Smooth muscle cell (in vitro differentiated cells): ENCODE measurements at regions not wholly inside any gene's neighbourhood (a gene's known extent, or its start where the extent isn't known, plus 50 kb on each side); places are given as distances from the start of the nearest gene placed in this dataset.

Experiments used
- DNase-seq: peaks from one replicate; lab custom pipeline; 2025; ENCODE audit not compliant: unreplicated experiment; lab: John Stamatoyannopoulos, UW
- H2AFZ ChIP-seq: fragments of 200-600 bp; sonication (generic); 2 replicates; pipeline ENCODE4 v1.6.0; 2016; ENCODE audit warnings: antibody characterized with exemption, low read depth, mild to moderate bottlenecking
- H3F3A ChIP-seq: fragments of 200-600 bp; sonication (generic); 2 replicates; pipeline ENCODE4 v1.6.0; 2017; ENCODE audit warnings: antibody characterized with exemption, low read depth
- H3K27ac ChIP-seq: fragments of 200-600 bp; sonication (generic); 2 replicates; pipeline ENCODE4 v1.5.1; 2016; ENCODE audit warnings: low read depth, mild to moderate bottlenecking
- H3K27me3 ChIP-seq: fragments of 200-600 bp; sonication (generic); 2 replicates; pipeline ENCODE4 v1.6.1; 2016; ENCODE audit warnings: low read depth, mild to moderate bottlenecking
- H3K36me3 ChIP-seq: fragments of 200-600 bp; sonication (generic); 2 replicates; pipeline ENCODE4 v1.5.1; 2016; ENCODE audit warnings: low read depth
- H3K4me1 ChIP-seq: fragments of 200-600 bp; sonication (generic); 2 replicates; pipeline ENCODE4 v1.5.1; 2016; ENCODE audit warnings: low read depth
- H3K4me2 ChIP-seq: fragments of 200-600 bp; sonication (generic); 2 replicates; pipeline ENCODE4 v1.6.0; 2016; ENCODE audit warnings: mild to moderate bottlenecking
- H3K4me3 ChIP-seq: fragments of 200-600 bp; sonication (generic); 2 replicates; pipeline ENCODE4 v1.5.1; 2016; ENCODE audit warnings: mild to moderate bottlenecking
- H3K79me2 ChIP-seq: fragments of 200-600 bp; sonication (generic); 2 replicates; pipeline ENCODE4 v1.6.0; 2016; ENCODE audit warnings: low read depth, mild to moderate bottlenecking
- H3K9ac ChIP-seq: fragments of 200-600 bp; sonication (generic); 2 replicates; pipeline ENCODE4 v1.6.0; 2016; ENCODE audit warnings: low read depth
- H3K9me3 ChIP-seq: fragments of 200-600 bp; sonication (generic); replicated peaks from 2 replicates; pipeline ENCODE4 v1.5.1; 2016; ENCODE audit warnings: low read depth
- H4K20me1 ChIP-seq: fragments of 200-600 bp; sonication (generic); 2 replicates; pipeline ENCODE4 v1.6.0; 2016; ENCODE audit warnings: low read depth
- WGBS: methylation state at CpG from one replicate; pipeline ENCODE4 v1.1.7; 2016; ENCODE audit warnings: low lambda C conversion rate; 5-methylcytosine and 5-hydroxymethylcytosine counted together
- TF ChIP-seq, protein P1 (sequence below): fragments of 200-600 bp; sonication (generic); IDR thresholded peaks from 2 replicates; pipeline ENCODE4 v1.5.1; 2017; ENCODE audit warnings: borderline replicate concordance, mild to moderate bottlenecking, antibody characterized with exemption; ENCODE audit not compliant: insufficient read depth, poor library complexity, severe bottlenecking

DNA sequence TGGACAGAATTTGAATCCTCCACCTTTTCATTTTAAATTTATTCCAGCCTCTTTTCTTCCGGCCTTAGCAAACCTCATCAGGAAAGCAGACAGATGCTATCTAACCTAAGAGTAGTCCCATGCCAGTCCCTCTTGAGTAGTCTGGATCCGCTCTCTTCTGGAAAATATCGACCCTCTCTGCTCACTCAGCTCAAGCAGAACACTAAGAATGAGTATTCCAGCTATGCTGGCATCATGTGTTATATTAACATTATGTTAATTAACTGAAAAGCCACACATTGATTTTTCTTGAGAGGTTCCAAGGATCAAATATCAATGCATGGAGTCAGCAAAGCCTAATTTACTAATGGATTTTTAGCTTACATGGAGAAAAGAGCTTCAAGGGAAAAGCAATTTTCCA, 161.4 kb downstream of the ID4 start:
- Histone ChIP-seq H3K27ac (no peak overlapping the region), H3K4me1 (no peaks in the 10 kb centered on the region), H3K27me3 (peaks cover 13% of the 10 kb centered on the region), H3K4me3 (no peak overlapping the region), H3K9me3 (no peaks in the 10 kb centered on the region), H3K9ac (no peak overlapping the region), H3K79me2 (no peaks in the 10 kb centered on the region), H3K36me3 (no peaks in the 10 kb centered on the region), H3F3A (no peaks in the 10 kb centered on the region), H4K20me1 (no peaks in the 10 kb centered on the region), H2AFZ (no peak overlapping the region), H3K4me2 (no peak overlapping the region)
- TF ChIP-seq, protein P1, sequence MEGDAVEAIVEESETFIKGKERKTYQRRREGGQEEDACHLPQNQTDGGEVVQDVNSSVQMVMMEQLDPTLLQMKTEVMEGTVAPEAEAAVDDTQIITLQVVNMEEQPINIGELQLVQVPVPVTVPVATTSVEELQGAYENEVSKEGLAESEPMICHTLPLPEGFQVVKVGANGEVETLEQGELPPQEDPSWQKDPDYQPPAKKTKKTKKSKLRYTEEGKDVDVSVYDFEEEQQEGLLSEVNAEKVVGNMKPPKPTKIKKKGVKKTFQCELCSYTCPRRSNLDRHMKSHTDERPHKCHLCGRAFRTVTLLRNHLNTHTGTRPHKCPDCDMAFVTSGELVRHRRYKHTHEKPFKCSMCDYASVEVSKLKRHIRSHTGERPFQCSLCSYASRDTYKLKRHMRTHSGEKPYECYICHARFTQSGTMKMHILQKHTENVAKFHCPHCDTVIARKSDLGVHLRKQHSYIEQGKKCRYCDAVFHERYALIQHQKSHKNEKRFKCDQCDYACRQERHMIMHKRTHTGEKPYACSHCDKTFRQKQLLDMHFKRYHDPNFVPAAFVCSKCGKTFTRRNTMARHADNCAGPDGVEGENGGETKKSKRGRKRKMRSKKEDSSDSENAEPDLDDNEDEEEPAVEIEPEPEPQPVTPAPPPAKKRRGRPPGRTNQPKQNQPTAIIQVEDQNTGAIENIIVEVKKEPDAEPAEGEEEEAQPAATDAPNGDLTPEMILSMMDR = no peak
- 87% methylated on average over 3 of the region's 3 CpGs for WGBS
- no peak for DNase-seq

DNA sequence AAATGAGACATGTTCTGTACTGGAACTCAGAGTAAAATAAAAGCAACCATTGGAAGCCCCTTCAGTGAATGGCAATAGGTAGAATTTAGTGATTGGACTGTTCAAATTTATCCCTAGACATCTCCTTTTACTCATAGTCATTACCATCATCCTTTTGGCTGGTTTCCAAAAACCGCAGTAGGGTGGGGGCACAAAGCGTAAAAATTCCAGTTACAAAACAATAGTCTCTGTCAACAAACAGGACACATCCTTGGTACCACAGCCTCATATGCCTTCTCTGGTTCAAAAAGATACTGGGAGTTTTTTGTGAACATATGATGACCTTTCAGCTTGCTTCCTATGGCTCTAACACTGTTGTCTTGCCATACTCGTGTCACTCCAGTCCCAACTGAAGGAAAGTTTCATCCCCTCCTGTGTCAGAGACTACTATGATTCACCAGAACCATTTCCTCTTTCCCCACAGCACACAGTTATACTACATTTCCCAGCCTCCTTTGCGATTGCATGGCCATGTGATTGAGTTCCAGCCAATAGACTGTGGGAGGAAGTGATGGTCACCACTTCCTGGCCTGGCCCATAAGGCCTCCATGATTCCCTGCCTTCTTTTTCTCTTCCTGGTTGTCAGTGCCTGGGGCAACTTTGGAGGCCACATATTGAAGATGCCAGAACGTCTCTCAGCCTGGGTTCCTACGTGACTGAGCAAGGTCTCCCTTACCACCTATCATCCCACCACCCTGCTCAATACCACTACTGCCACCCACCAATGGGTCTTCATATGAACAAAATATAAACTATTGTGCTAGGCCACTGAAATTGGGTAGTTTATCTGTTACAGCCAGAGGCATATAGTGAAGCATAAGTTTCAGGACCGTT, 162.4 kb downstream of the ID4 start:
- Histone ChIP-seq H3K4me3 (no peak overlapping the region), H3K9me3 (no peaks in the 10 kb centered on the region), H2AFZ (no peak overlapping the region), H3K27me3 (peaks cover 8% of the 10 kb centered on the region), H3K9ac (no peak overlapping the region), H3K36me3 (no peaks in the 10 kb centered on the region), H3F3A (no peaks in the 10 kb centered on the region), H3K79me2 (no peaks in the 10 kb centered on the region), H3K27ac (no peak overlapping the region), H3K4me1 (no peaks in the 10 kb centered on the region), H4K20me1 (no peaks in the 10 kb centered on the region), H3K4me2 (no peak overlapping the region)
- no peak for DNase-seq
- WGBS = 63% methylated on average over 7 of the region's 7 CpGs
- TF ChIP-seq, protein P1 = no peak

DNA sequence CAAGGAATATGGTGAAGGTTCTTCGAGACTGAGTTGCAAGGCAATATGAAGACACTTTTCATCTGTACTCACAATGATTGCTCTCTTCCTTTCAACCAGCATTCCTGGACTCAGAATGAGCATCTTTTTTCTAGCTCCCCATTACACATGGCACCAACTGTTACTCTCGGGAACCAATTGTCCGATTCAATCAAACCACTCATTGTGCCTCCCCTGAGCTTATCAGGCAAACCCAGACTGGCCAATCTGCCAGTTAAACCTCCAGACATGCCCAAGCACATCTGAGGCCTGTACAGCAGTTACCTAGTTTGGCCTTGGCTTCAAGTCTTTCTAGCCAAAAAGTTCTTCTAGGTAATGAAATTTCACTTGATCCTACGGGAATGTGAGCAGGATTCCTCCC, 164.1 kb downstream of the ID4 start:
- no peak overlapping the region for H3K4me2 ChIP-seq
- peaks cover 5% of the 10 kb centered on the region for H3K27me3 ChIP-seq
- no peaks in the 10 kb centered on the region for H3F3A ChIP-seq
- H3K4me1 ChIP-seq = no peaks in the 10 kb centered on the region
- TF ChIP-seq, protein P1 = no peak
- H3K4me3 ChIP-seq = no peak overlapping the region
- no peak overlapping the region for H2AFZ ChIP-seq
- H3K27ac ChIP-seq = no peak overlapping the region
- H3K36me3 ChIP-seq = no peaks in the 10 kb centered on the region
- DNase-seq = no peak
- H3K9me3 ChIP-seq = no peaks in the 10 kb centered on the region
- H3K9ac ChIP-seq = no peak overlapping the region
- H4K20me1 ChIP-seq = no peaks in the 10 kb centered on the region
- no peaks in the 10 kb centered on the region for H3K79me2 ChIP-seq
- 91% methylated on average over 4 of the region's 4 CpGs for WGBS

DNA sequence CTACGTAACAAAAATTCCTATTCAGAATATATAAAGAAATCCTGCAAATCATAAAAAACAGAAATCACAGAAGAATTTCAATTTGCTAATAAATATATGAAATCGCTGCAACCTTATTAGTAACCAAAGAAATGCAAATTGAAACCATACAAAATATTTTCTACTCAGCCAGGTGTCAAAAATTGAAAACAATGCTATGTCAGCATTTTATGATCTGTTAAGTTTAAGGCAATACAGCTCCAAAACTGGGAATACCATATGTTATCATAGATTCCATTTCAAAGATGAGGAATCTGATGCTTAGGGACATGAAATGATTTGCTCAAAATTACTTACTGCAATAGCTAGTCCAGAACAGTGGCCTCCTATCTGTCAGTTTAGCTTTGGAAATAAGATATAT, 168.9 kb downstream of the ID4 start:
- no peaks in the 10 kb centered on the region for H4K20me1 ChIP-seq
- TF ChIP-seq, protein P1 = no peak
- DNase-seq = no peak
- no peak overlapping the region for H3K4me3 ChIP-seq
- no peak overlapping the region for H3K4me2 ChIP-seq
- peaks cover 3% of the 10 kb centered on the region for H3K27me3 ChIP-seq
- no peaks in the 10 kb centered on the region for H3K4me1 ChIP-seq
- no peak overlapping the region for H2AFZ ChIP-seq
- no peak overlapping the region for H3K9ac ChIP-seq
- no peaks in the 10 kb centered on the region for H3K79me2 ChIP-seq
- H3F3A ChIP-seq = no peaks in the 10 kb centered on the region
- H3K9me3 ChIP-seq = no peaks in the 10 kb centered on the region
- WGBS = 89% methylated on average over 2 of the region's 2 CpGs
- H3K36me3 ChIP-seq = no peaks in the 10 kb centered on the region
- H3K27ac ChIP-seq = no peak overlapping the region
